DMS 273 (cell line): ENCODE measurements at regions not wholly inside any gene's neighbourhood (a gene's known extent, or its start where the extent isn't known, plus 50 kb on each side); places are given as distances from the start of the nearest gene placed in this dataset.
"Not testable (repeated sequence)": the region's sequence is repeated elsewhere in the genome, so short reads cannot be mapped to it uniquely, and the experiment has no call there.

Experiments used
- DNase-seq: peaks from one replicate; lab custom pipeline; 2025; ENCODE audit not compliant: unreplicated experiment; lab: John Stamatoyannopoulos, UW

- DNase-seq = no peak
Observed at GRCh38 chr1:174105086-174105485, 54.2 kb upstream of the RABGAP1L start.

DNA sequence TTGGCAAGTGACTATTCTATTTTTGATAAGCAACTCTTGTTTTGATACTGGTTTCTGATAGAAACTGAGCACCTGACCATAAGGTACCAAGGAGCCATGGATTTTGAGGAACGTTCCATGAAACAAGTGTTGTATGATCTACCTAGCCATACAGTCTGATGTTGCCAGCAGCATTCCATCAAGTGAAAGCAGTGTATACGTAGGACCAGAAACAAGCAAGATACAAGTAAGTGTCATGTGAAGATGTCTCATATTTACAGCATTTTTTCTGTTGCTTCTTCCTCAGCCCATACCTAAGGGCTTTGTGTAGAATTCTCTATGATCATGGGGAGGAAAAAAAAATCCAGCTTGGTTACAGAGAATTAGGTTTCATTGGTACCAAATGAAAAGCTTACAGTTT lies 55.6 kb upstream of the RABGAP1L start:
- DNase-seq = no peak

- not testable (repeated sequence) for DNase-seq
Observed at GRCh38 chr1:174101976-174102375, 57.3 kb upstream of the RABGAP1L start.

- no peak for DNase-seq
Observed at GRCh38 chr1:174097426-174097825, 61.9 kb upstream of the RABGAP1L start.

- DNase-seq = peak; percentile 61
Observed at GRCh38 chr1:174093789-174094188, 65.5 kb upstream of the RABGAP1L start.

GRCh38 chr1:174090471-174090870 lies 68.3 kb upstream of the RC3H1 start:
- no peak for DNase-seq

DNA sequence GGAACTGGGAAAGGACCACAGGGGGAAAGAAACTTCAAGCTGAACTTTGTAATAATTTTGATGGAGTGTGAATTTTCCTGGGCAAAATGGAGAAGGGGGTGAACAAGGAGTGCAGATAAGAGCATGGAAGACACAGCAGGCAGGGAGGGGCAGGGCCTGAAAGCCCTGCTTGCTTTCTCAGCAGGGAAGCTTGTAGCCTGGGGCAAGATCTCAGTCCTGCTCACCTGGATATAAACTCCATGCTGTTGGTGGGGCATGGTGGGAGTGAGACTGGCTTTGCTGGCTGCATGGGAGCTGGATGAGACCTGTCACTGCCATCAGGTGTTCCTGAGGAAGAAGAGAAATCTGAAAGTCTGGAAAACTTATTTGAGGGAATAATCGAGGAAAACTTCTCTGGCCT lies 58.7 kb upstream of the RC3H1 start:
- DNase-seq = no peak

DNA sequence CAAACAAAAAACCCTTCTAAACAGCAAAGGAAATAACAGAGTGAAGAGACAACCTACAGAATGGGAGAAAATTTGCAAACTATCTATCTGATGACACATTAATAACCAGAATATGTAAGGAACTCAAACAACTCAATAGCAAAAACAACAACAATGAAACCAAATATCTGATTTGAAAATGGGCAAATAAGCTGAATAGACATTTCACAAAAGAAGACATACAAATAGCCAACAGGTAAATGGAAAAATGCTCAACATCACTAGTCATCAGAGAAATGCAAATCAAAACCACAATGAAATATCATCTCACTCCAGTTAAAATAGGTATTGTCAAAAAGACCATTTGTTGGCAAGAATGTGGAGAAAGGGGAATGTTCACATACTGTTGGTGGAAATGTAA lies 57.6 kb upstream of the RC3H1 start:
- DNase-seq = no peak

- not testable (repeated sequence) for DNase-seq
Observed at GRCh38 chr1:174078916-174079315, 56.8 kb upstream of the RC3H1 start.

DNA sequence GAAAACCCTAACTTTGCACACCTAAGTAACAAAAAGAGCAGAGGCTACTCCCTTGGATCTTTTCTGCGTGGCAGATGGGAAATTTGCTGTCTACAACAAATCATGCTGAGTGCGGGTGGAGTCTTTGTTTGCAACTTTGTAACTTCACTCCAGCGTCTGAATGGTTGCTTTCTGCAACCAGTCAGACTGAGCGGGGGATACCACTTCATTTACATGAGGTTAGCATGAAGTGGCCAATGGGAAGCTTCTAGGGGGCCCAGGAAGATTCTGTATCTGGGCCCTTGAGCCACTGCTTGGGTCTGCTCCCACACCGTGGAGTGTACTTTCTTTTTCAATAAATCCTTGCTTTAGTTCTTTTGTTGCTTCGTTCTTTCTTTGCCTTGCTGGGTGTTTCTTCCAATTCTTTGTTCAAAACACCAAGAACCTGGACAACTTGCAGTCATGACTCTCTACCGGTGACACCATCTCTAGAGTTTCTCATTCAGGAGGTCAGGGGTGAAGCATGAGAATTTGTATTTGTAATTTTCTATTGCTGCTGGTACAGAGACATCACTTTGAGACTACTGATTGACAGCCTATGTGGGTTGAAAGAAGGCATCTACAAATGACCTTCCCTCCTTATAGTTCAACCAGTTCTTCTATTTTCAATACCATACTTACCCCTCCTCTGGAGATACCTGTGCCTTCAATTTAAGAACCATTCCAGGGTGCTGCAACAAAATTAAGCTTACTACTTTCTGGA lies 55.8 kb upstream of the RC3H1 start:
- DNase-seq = peak; percentile 29

- peak; percentile 18 for DNase-seq
Observed at GRCh38 chr1:174075245-174075692, 53.1 kb upstream of the RC3H1 start.

- peak; percentile 42 for DNase-seq
Observed at GRCh38 chr1:174074757-174075156, 52.6 kb upstream of the RC3H1 start.

DNA sequence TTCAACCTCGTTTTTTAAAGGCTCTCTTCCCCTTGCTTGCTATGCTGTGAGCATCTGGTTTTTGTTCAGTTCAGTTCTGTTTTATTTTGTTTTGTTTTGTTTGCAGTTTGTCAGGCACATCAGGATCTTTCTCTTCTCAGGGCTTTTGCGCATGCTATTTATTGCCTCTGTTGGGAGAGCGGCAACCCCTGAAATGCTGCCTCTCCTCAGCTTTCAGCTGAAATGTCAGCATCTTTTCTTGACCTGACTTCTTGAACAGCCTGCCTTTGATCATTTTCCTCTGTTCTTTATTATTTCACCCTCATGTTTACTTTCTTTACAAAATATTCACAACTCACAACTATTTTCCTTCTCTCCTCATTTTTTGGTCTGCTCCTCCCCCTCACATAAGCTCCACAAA lies 50.4 kb upstream of the RC3H1 start:
- no peak for DNase-seq
